Nephron (organoid): ENCODE measurements at regions not wholly inside any gene's neighbourhood (a gene's known extent, or its start where the extent isn't known, plus 50 kb on each side); places are given as distances from the start of the nearest gene placed in this dataset.

Experiments used
- H3K27ac Mint-ChIP-seq, 3 experiments: 2 replicates each; pipeline ENCODE4 v1.8.0; 2020; ENCODE audit warnings: mixed read lengths in 3 of 3, mild to moderate bottlenecking in 2 of 3, moderate library complexity in 1 of 3
- H3K27me3 Mint-ChIP-seq: 2 replicates; pipeline ENCODE4 v1.8.0; 2021; ENCODE audit warnings: low read depth, mild to moderate bottlenecking, moderate library complexity, mixed read lengths
- H3K36me3 Mint-ChIP-seq: 2 replicates; pipeline ENCODE4 v1.8.0; 2020; ENCODE audit warnings: low read depth, mixed read lengths
- H3K4me1 Mint-ChIP-seq: 2 replicates; pipeline ENCODE4 v1.8.0; 2020; ENCODE audit warnings: mixed read lengths
- H3K4me3 Mint-ChIP-seq, 3 experiments: 2 replicates each; pipeline ENCODE4 v1.8.0; 2020; ENCODE audit warnings: mild to moderate bottlenecking in 3 of 3, mixed read lengths in 3 of 3, moderate library complexity in 2 of 3
- H3K9me3 Mint-ChIP-seq: 2 replicates; pipeline ENCODE4 v1.8.0; 2020; ENCODE audit warnings: mixed read lengths
- TF ChIP-seq, protein P1 (sequence below), 3 experiments: fragments of 200-600 bp; sonication (generic); IDR thresholded peaks; one replicate each; pipeline ENCODE4 v1.5.0; 2021; ENCODE audit warnings: antibody characterized with exemption in 3 of 3; ENCODE audit not compliant: unreplicated experiment in 3 of 3

DNA sequence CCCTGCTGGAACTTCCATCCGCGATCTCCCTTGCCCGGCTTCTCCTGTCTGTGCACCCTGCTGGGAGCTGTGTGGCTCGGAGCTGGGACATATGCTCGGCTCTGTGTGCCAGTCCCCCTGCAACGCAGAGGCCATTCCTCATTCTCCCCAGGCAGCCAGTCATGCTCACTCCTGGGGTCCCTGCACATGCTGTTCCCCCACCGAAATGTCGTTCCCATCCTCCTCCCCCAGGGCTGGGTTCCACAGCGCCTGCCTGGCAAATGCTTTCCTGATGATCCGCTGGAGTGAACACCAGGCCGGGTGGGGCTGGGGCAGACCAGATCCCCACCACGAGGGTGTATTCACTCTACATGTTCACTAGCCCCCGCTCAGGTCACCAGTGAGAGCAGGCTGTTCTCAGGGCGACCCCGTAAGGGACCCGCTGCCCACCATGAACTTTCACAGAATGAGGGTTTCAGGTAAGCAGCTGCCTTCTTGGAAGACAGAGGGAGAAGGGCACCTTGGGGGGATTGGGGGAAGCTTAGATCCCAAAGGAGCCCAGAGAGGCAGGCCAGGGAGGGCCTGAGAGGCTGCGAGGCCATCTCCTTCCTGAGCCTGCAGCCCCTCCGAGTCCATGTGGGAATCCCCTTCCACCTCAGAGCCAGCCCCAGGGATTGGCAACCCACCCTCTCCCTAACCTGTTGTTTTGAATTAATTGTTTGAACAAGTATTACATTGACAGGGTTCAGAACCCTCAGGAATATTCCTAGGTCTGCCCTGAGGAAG is 88.7 kb upstream of the IQSEC1 start:
- Mint-ChIP-seq H3K27ac (no peak overlapping the region), H3K9me3 (peaks cover 3% of the 10 kb centered on the region), H3K27me3 (peaks cover 31% of the 10 kb centered on the region), H3K36me3 (no peaks in the 10 kb centered on the region), H3K4me3 (no peak overlapping the region), H3K4me1 (no peaks in the 10 kb centered on the region)
- TF ChIP-seq, protein P1, sequence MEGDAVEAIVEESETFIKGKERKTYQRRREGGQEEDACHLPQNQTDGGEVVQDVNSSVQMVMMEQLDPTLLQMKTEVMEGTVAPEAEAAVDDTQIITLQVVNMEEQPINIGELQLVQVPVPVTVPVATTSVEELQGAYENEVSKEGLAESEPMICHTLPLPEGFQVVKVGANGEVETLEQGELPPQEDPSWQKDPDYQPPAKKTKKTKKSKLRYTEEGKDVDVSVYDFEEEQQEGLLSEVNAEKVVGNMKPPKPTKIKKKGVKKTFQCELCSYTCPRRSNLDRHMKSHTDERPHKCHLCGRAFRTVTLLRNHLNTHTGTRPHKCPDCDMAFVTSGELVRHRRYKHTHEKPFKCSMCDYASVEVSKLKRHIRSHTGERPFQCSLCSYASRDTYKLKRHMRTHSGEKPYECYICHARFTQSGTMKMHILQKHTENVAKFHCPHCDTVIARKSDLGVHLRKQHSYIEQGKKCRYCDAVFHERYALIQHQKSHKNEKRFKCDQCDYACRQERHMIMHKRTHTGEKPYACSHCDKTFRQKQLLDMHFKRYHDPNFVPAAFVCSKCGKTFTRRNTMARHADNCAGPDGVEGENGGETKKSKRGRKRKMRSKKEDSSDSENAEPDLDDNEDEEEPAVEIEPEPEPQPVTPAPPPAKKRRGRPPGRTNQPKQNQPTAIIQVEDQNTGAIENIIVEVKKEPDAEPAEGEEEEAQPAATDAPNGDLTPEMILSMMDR (IDR thresholded peaks at IDR 0.05; ENCODE audit: unreplicated experiment in 3 of 3), result no peak

DNA sequence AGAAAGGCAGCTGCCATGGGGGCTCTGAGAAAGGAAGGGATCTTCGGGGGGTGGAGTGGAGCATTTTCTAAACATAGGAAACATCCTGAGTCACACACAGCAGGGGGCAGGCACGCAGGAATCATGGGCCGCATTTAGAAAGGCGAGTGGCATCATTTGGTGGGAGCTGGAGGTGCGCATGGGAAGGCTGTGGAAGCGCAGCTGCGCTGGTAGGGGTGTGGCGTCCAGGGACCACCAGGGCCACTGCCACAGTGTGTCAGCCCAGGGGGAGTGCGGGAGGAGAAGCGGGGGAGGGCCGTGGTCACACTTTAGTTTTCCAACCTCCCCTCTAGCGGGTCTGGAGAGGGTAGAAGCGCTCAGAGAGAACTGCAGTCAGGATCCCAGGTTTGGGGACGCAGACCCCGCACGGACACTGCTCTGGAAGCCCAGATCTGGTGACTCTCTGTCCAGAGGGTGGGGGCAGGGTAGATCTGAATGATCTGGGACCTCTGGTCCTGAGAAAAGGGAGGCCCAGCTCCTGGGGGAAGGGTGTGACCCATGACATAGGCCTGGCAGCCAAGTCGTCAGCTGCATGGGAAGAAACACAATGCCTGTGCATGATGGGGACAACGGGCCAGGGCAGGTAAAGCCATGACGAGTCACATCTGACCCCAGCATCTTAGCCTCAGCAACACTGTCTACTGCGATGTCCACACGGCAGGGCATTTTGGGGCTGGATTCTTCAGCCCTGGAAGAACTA is 88.0 kb upstream of the IQSEC1 start:
- Mint-ChIP-seq H3K27ac (no peak overlapping the region), H3K36me3 (no peaks in the 10 kb centered on the region), H3K4me3 (no peak overlapping the region), H3K9me3 (peaks cover 9% of the 10 kb centered on the region), H3K4me1 (no peaks in the 10 kb centered on the region), H3K27me3 (peaks cover 34% of the 10 kb centered on the region)
- TF ChIP-seq, protein P1 (IDR thresholded peaks at IDR 0.05; ENCODE audit: unreplicated experiment in 3 of 3), result no peak

DNA sequence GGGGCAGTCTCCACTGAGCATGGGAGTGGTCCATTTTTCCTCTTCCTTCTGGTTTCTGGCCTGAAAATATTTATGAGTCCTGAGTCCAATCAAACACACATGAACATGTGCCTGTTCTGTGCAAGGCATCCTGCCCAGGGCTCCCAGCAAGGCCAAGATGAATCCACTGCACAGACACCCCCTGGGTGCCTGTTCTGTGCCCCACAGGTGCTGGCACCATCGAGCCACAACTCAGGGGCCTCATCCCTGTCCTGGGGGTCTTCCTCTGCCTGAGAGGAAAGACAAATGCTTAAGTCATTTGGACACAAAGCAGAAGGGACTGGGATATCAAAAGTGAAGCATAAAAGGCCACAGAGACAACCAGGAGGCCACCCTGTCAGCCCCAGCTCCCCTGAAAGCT is 87.4 kb upstream of the IQSEC1 start:
- Mint-ChIP-seq H3K4me3 (no peak overlapping the region), H3K27ac (no peak overlapping the region), H3K4me1 (no peaks in the 10 kb centered on the region), H3K9me3 (peaks cover 11% of the 10 kb centered on the region), H3K36me3 (no peaks in the 10 kb centered on the region), H3K27me3 (peaks cover 35% of the 10 kb centered on the region)
- TF ChIP-seq, protein P1 (IDR thresholded peaks at IDR 0.05; ENCODE audit: unreplicated experiment in 3 of 3), result no peak

DNA sequence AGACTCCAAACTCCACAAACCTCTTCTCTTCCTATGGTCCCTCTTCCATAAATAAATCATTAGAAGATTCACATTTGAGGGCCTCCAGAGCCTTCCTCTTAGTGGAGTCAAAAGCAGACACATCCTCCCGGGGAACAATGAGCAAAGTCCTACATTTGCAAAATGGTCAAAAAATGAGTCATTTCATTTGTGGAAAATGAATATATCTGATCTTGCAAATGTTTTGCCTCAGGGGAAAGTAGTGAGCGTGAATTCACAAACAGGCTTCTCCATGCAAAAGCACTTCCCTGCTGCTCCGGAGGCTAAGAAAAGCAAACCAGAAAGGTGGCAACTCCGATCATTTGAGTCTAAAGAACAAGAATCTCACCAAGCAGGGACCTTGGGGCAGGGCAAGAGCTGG is 86.7 kb upstream of the IQSEC1 start:
- peaks cover 15% of the 10 kb centered on the region for H3K9me3 Mint-ChIP-seq
- no peaks in the 10 kb centered on the region for H3K36me3 Mint-ChIP-seq
- TF ChIP-seq, protein P1 (IDR thresholded peaks at IDR 0.05; ENCODE audit: unreplicated experiment in 3 of 3), result no peak
- peaks cover 35% of the 10 kb centered on the region for H3K27me3 Mint-ChIP-seq
- H3K27ac Mint-ChIP-seq, result no peak overlapping the region
- no peak overlapping the region for H3K4me3 Mint-ChIP-seq
- H3K4me1 Mint-ChIP-seq, result no peaks in the 10 kb centered on the region

DNA sequence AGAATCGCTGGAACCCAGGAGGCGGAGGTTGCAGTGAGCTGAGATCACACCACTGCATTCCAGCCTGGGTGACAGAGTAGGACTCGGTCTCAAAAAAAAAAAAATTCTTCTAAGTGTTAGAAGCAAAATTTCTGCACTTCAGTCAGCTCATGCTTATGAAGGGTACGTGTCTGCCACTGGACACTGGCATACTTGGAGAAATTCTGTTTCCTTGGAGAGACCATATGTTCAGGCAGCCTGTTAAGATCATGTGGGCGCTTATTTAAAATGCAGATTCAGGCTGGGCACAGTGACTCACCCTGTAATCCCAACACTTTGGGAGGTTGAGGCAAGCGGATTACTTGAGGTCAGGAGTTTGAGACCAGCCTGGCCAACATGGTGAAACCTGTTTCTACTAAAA is 85.6 kb upstream of the IQSEC1 start:
- no peaks in the 10 kb centered on the region for H3K36me3 Mint-ChIP-seq
- peaks cover 31% of the 10 kb centered on the region for H3K27me3 Mint-ChIP-seq
- no peak overlapping the region for H3K4me3 Mint-ChIP-seq
- TF ChIP-seq, protein P1 (IDR thresholded peaks at IDR 0.05; ENCODE audit: unreplicated experiment in 3 of 3), result no peak
- H3K4me1 Mint-ChIP-seq, result no peaks in the 10 kb centered on the region
- H3K9me3 Mint-ChIP-seq, result peaks cover 20% of the 10 kb centered on the region
- no peak overlapping the region for H3K27ac Mint-ChIP-seq
